Fibroblast of the aortic adventitia (primary cell): ENCODE measurements at regions not wholly inside any gene's neighbourhood (a gene's known extent, or its start where the extent isn't known, plus 50 kb on each side); places are given as distances from the start of the nearest gene placed in this dataset.
A peak's percentile ranks its signal among the peaks of the same experiment; 100 is the strongest.

ENCODE experiments used
- DNase-seq: peaks from one replicate; pipeline ENCODE4 v3.0.0-alpha.2; 2010; ENCODE audit warnings: low read depth
- H3K4me3 ChIP-seq: 2 replicates; pipeline ENCODE4 v1.5.1; 2011; ENCODE audit warnings: low read depth, mild to moderate bottlenecking, control low read depth, low read length, moderate library complexity
- TF ChIP-seq, protein P1 (sequence below): IDR thresholded peaks from 2 replicates; pipeline ENCODE4 v1.5.1; 2011; ENCODE audit warnings: mild to moderate bottlenecking, low read length, control low read depth, inconsistent platforms; ENCODE audit not compliant: insufficient read depth

DNA sequence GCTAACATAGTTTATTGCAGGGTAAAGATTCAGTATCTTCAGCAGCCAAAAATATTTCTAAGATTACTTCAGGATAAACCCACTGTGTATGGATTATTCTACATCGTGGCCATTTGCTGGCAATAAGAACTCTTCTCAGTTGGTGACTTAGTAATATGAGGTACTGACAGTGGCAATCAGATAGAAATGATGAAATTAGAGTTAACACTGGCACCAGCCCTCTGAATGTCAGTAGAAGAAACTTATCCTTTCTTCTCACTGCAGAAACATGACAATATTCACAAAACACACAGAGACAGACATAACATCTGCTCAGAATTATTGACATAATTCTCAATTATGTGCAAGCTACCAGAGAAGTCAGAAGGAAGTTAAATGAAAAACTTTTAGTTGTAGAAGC lies 246.3 kb upstream of the COL3A1 start:
- TF ChIP-seq, protein P1, sequence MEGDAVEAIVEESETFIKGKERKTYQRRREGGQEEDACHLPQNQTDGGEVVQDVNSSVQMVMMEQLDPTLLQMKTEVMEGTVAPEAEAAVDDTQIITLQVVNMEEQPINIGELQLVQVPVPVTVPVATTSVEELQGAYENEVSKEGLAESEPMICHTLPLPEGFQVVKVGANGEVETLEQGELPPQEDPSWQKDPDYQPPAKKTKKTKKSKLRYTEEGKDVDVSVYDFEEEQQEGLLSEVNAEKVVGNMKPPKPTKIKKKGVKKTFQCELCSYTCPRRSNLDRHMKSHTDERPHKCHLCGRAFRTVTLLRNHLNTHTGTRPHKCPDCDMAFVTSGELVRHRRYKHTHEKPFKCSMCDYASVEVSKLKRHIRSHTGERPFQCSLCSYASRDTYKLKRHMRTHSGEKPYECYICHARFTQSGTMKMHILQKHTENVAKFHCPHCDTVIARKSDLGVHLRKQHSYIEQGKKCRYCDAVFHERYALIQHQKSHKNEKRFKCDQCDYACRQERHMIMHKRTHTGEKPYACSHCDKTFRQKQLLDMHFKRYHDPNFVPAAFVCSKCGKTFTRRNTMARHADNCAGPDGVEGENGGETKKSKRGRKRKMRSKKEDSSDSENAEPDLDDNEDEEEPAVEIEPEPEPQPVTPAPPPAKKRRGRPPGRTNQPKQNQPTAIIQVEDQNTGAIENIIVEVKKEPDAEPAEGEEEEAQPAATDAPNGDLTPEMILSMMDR, result no peak
- DNase-seq, result peak; percentile 9
- no peak overlapping the region for H3K4me3 ChIP-seq

DNA sequence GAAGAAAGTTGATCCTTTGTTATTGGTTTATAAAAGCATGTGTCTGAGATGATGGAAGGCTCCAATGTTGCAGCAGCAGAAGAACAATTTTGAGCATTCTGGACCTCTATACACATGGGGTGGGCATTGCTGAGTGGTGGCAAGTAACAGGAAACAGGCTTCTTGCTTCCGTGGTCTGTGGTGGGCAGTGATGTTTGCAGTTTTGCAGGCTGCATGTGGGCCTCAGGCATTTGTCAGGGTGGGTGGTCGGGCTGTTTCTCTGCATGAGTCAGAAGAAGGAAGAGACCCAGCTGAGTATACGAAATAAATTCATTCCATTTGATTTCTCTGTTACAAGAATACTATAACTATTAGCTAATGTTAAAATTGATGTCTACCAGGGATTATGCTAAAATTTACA lies 239.5 kb upstream of the COL3A1 start:
- TF ChIP-seq, protein P1, result no peak
- no peak for DNase-seq
- H3K4me3 ChIP-seq, result no peak overlapping the region

DNA sequence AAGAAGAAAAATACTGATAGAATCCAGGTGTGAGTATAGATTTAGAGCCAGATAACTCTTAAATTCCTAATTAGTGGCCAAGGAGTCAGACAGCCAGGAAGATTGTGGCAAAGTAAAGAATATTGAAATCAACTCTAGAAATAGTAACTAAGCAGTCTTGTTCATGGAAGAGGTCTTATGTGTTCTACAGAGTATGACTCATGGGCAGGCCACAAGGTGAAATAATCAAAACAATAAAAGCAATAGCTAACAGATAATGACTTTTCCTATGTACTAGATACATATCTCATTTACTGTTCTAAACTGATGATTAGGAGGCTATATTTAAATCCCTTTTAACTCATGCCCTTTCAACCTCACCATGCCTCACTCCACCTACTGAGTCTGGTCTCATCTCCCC lies 227.4 kb upstream of the COL3A1 start:
- H3K4me3 ChIP-seq, result no peak overlapping the region
- DNase-seq, result peak; percentile 33

DNA sequence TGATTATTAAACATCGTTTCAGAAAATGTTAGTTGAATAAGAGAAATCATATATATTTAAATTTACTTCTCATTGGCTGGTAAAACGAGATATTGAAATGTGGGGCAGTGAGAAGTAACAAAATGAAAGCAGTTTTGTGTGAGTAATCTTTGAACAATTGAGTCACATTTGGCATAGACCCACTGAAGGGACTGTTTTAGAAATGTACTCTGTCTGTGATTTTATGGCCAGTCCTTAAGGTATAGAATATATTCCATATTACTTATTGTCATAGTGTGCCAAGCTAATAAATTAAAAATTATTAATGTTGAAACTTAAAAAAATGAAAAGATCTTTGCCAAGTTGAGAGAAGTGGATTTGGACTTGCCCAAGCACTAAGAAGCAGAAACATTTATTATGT lies 222.4 kb upstream of the COL3A1 start:
- DNase-seq, result peak; percentile 56
- no peak overlapping the region for H3K4me3 ChIP-seq
- TF ChIP-seq, protein P1, result no peak

More for the DNA sequence above, 227.4 kb upstream of the COL3A1 start:
- TF ChIP-seq, protein P1, result no peak

DNA sequence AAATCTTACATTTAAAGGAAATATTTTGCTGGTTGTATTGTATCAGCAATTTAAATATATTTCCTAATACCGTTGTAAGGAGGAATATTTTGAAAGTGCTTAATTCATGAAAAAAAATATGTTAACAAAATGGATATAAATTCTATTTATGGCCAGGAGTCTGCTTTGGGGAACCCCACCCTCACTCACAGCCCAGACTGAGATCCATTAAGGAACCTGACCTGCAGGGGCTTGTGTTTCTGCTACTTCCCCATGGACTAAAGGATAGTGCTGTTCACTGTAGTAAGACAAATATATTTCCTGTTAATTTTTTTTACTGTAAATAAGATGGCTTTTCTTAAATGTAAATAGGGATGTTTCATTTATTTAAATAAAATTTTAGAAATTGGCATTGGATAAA lies 221.9 kb upstream of the COL3A1 start:
- H3K4me3 ChIP-seq, result no peak overlapping the region
- TF ChIP-seq, protein P1, result no peak
- no peak for DNase-seq

DNA sequence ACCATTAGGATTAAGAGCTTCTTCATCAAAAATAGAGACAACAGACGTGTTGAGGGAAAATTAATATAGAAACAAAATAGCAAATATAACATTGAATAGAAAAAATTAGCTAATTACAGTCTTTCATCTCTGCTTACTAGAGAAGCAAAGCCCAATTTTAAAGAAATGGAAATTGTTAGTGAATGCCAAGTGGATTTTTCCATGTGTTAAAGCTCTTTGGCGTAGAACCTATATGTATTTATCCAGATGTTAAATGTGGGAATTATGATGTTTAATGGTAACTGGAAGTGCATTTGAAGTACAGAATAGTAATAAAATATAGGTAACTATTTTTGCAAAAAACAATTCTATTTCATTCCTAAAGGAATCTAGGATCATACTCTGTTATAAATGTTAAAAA lies 212.0 kb upstream of the COL3A1 start:
- H3K4me3 ChIP-seq, result no peak overlapping the region
- no peak for DNase-seq
- TF ChIP-seq, protein P1, result no peak
